ENCODE measurements at regions not wholly inside any gene's neighbourhood (a gene's known extent, or its start where the extent isn't known, plus 50 kb on each side); places are given as distances from the start of the nearest gene placed in this dataset.
"Not testable (repeated sequence)": the region's sequence is repeated elsewhere in the genome, so short reads cannot be mapped to it uniquely, and the experiment has no call there.

GRCh38 chr21:15309721-15310120 is 244.9 kb upstream of the NRIP1 start:
- DNase-seq (ENCODE audit: low spot score), result no peak
- no peaks in the 10 kb centered on the region for H3K9me3 Mint-ChIP-seq (ENCODE audit: unreplicated experiment)
- no peak overlapping the region for H3K27ac Mint-ChIP-seq (ENCODE audit: unreplicated experiment)
- no peak for TF ChIP-seq CTCF (IDR thresholded peaks at IDR 0.05; ENCODE audit: unreplicated experiment)
- no peak overlapping the region for H3K4me3 Mint-ChIP-seq (ENCODE audit: unreplicated experiment)
- no peaks in the 10 kb centered on the region for H3K36me3 Mint-ChIP-seq (ENCODE audit: low read depth, unreplicated experiment)
- H3K4me1 Mint-ChIP-seq (ENCODE audit: unreplicated experiment), result no peaks in the 10 kb centered on the region
- no peaks in the 10 kb centered on the region for H3K27me3 Mint-ChIP-seq (ENCODE audit: unreplicated experiment)

GRCh38 chr21:15311510-15311909 is 246.7 kb upstream of the NRIP1 start:
- TF ChIP-seq CTCF (IDR thresholded peaks at IDR 0.05; ENCODE audit: unreplicated experiment), result no peak
- Mint-ChIP-seq H3K9me3 (ENCODE audit: unreplicated experiment) (no peaks in the 10 kb centered on the region), H3K4me1 (ENCODE audit: unreplicated experiment) (no peaks in the 10 kb centered on the region), H3K27me3 (ENCODE audit: unreplicated experiment) (no peaks in the 10 kb centered on the region), H3K4me3 (ENCODE audit: unreplicated experiment) (no peak overlapping the region), H3K27ac (ENCODE audit: unreplicated experiment) (no peak overlapping the region), H3K36me3 (ENCODE audit: low read depth, unreplicated experiment) (no peaks in the 10 kb centered on the region)
- DNase-seq (ENCODE audit: low spot score), result no peak

- H3K36me3 Mint-ChIP-seq (ENCODE audit: low read depth, unreplicated experiment); H3K4me1 Mint-ChIP-seq (ENCODE audit: unreplicated experiment); DNase-seq (ENCODE audit: low spot score); H3K4me3 Mint-ChIP-seq (ENCODE audit: unreplicated experiment); H3K27ac Mint-ChIP-seq (ENCODE audit: unreplicated experiment); H3K9me3 Mint-ChIP-seq (ENCODE audit: unreplicated experiment); H3K27me3 Mint-ChIP-seq (ENCODE audit: unreplicated experiment): not testable (repeated sequence)
These were observed 252.2 kb upstream of the NRIP1 start for GRCh38 chr21:15317034-15317433.

GRCh38 chr21:15319727-15320126 is 254.9 kb upstream of the NRIP1 start:
- peaks cover 4% of the 10 kb centered on the region for H3K36me3 Mint-ChIP-seq (ENCODE audit: low read depth, unreplicated experiment)
- no peak overlapping the region for H3K27ac Mint-ChIP-seq (ENCODE audit: unreplicated experiment)
- DNase-seq (ENCODE audit: low spot score), result no peak
- H3K27me3 Mint-ChIP-seq (ENCODE audit: unreplicated experiment), result peaks cover 2% of the 10 kb centered on the region
- TF ChIP-seq CTCF (IDR thresholded peaks at IDR 0.05; ENCODE audit: unreplicated experiment), result no peak
- H3K4me3 Mint-ChIP-seq (ENCODE audit: unreplicated experiment), result no peak overlapping the region
- H3K9me3 Mint-ChIP-seq (ENCODE audit: unreplicated experiment), result no peaks in the 10 kb centered on the region
- H3K4me1 Mint-ChIP-seq (ENCODE audit: unreplicated experiment), result no peaks in the 10 kb centered on the region

- no peaks in the 10 kb centered on the region for H3K9me3 Mint-ChIP-seq (ENCODE audit: unreplicated experiment)
- H3K4me1 Mint-ChIP-seq (ENCODE audit: unreplicated experiment), result no peaks in the 10 kb centered on the region
- H3K36me3 Mint-ChIP-seq (ENCODE audit: low read depth, unreplicated experiment), result no peaks in the 10 kb centered on the region
- H3K4me3 Mint-ChIP-seq (ENCODE audit: unreplicated experiment), result no peak overlapping the region
- DNase-seq (ENCODE audit: low spot score), result no peak
- H3K27ac Mint-ChIP-seq (ENCODE audit: unreplicated experiment), result no peak overlapping the region
- TF ChIP-seq CTCF (IDR thresholded peaks at IDR 0.05; ENCODE audit: unreplicated experiment), result no peak
- peaks cover 7% of the 10 kb centered on the region for H3K27me3 Mint-ChIP-seq (ENCODE audit: unreplicated experiment)
These were observed 259.7 kb upstream of the NRIP1 start for GRCh38 chr21:15324542-15324941.

All from endothelial cell (in vitro differentiated cells).